MG63 (cell line): ENCODE measurements at regions not wholly inside any gene's neighbourhood (a gene's known extent, or its start where the extent isn't known, plus 50 kb on each side); places are given as distances from the start of the nearest gene placed in this dataset.
"Not testable (repeated sequence)": the region's sequence is repeated elsewhere in the genome, so short reads cannot be mapped to it uniquely, and the experiment has no call there.

Experiments used
- DNase-seq: peaks from one replicate; pipeline ENCODE4 v3.0.0-alpha.2; 2020
- H3K27me3 ChIP-seq: fragments of 250-450 bp; sonication (Bioruptor Pico); 2 replicates; pipeline ENCODE4 v1.5.1; 2020; ENCODE audit warnings: mild to moderate bottlenecking, moderate library complexity
- H3K36me3 ChIP-seq: fragments of 250-450 bp; sonication (Bioruptor Pico); 2 replicates; pipeline ENCODE4 v1.5.1; 2020; ENCODE audit warnings: mild to moderate bottlenecking, moderate library complexity
- H3K4me3 ChIP-seq: fragments of 250-450 bp; sonication (Bioruptor Pico); 2 replicates; pipeline ENCODE4 v1.5.1; 2020; ENCODE audit warnings: mild to moderate bottlenecking, moderate library complexity
- H3K9me3 ChIP-seq: fragments of 250-450 bp; sonication (Bioruptor Pico); 2 replicates; pipeline ENCODE4 v1.5.1; 2020; ENCODE audit warnings: mild to moderate bottlenecking, moderate library complexity

DNA sequence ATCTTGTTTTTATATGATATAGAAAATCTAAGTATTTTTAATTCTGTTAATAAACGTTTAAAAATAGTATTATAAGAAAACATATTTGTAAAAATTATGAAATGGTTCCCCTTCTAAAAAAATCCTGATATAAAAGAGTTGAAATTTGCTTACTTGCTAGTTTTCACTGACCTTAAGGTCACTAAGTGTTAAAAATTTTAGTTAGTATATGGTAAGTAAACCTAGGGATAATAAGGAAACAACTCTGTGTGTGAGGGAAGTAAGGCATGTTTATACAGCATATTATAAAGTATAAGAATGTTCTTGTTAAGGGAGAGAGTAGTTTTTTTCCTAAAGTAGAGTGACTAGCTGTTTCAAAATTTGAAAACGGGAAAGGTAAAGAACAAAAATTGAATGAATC is 130.9 kb upstream of the LYPLAL1 start:
- Histone ChIP-seq H3K36me3 (no peaks in the 10 kb centered on the region), H3K27me3 (no peaks in the 10 kb centered on the region), H3K9me3 (peaks cover 4% of the 10 kb centered on the region; the same call in 1 of the 2 replicates), H3K4me3 (no peak overlapping the region)
- DNase-seq: no peak

DNA sequence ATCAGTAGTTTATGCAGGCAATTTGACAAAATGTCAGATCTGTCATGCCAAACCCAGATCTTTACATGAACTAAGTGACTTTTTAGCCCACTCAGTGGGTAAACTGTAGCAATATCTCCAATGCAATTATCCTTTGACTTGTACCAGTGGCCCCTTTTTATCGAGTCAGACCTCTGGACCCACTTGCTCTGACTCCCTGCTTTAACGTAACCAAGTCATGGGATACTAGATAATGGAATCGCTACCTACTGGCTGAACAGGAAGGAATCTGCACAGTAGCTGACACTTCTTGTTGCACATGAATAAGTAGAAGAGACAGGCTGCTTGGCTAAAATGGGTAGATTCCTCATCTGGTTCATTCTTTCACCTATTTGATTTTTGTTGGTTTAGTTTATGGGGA is 128.4 kb upstream of the LYPLAL1 start:
- peaks cover 4% of the 10 kb centered on the region; the same call in 1 of the 2 replicates for H3K9me3 ChIP-seq
- H3K4me3 ChIP-seq: no peak overlapping the region
- no peaks in the 10 kb centered on the region for H3K27me3 ChIP-seq
- DNase-seq: no peak
- no peaks in the 10 kb centered on the region for H3K36me3 ChIP-seq

DNA sequence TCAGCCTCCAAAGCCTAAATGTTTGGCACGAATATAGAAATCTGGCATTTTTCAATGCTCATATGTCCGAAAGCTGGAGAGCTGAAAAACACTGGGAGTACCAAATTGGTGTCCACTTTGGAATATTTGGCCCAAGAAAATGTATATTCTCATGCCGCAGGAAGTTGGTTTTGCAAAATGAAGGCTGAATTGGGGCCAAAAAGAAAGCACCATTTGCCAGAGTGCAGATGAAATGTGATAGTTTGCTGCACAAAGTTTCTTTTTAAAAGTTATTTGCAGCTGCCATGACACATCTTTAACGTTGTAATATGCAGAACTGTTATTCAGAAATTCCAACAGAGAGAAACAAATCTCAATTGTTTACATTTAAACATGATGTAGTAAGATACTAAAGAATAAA is 124.2 kb upstream of the LYPLAL1 start:
- H3K36me3 ChIP-seq: no peaks in the 10 kb centered on the region
- DNase-seq: peak; percentile 41
- no peaks in the 10 kb centered on the region for H3K9me3 ChIP-seq
- H3K27me3 ChIP-seq: no peaks in the 10 kb centered on the region
- no peak overlapping the region for H3K4me3 ChIP-seq

DNA sequence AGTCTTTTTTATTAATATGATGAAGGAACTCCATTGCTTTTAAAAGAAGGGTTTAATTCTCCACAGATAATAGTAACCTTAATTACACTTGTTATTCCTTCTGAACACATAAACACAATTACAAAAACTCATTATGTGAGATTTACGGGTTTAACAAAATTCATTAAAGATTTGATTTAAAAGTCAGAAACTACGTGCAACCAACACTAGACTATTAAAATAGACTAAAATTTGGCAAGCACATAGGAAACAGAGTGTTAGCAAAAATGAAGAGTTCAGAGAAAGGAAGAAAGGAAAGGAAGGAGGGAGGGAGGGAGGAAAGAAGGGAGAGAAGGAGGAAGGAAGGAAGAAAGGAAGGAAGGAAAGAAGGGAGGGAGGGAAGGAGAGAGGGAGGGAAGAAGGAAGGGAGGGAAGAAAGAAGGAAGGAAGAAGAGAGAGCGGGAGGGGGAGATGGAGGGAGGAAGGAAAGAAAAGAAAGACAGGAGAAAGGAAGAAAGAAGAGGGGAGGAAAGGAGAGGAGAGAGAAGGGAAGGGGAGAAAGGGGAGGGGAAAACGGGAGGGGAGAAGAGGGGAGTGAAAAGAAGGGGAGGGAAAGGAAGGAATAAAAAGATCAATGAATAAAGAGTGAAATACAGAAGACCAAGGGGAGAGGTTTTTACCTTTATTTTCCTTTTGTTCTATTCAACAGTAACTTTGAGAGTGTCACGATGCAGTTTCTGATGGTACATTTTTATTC is 123.4 kb upstream of the LYPLAL1 start:
- H3K27me3 ChIP-seq: no peaks in the 10 kb centered on the region
- no peaks in the 10 kb centered on the region for H3K9me3 ChIP-seq
- no peaks in the 10 kb centered on the region for H3K36me3 ChIP-seq
- H3K4me3 ChIP-seq: no peak overlapping the region
- no peak for DNase-seq

DNA sequence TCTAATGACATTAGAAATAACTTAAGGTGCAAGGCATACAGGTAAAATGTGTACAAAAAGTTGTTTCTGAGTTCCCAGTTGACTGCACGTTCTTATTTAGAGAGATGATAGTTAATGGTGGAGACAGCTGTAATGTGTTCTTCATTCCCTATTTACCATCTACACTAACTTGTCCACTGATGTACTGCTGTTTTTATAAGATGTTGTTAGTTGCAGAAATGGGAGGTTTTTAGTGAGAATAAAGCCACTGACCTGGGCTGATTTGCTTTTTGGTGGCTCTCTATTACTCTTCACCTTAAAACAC is 122.9 kb upstream of the LYPLAL1 start:
- H3K27me3 ChIP-seq: no peaks in the 10 kb centered on the region
- H3K4me3 ChIP-seq: no peak overlapping the region
- no peaks in the 10 kb centered on the region for H3K9me3 ChIP-seq
- DNase-seq: no peak
- no peaks in the 10 kb centered on the region for H3K36me3 ChIP-seq

DNA sequence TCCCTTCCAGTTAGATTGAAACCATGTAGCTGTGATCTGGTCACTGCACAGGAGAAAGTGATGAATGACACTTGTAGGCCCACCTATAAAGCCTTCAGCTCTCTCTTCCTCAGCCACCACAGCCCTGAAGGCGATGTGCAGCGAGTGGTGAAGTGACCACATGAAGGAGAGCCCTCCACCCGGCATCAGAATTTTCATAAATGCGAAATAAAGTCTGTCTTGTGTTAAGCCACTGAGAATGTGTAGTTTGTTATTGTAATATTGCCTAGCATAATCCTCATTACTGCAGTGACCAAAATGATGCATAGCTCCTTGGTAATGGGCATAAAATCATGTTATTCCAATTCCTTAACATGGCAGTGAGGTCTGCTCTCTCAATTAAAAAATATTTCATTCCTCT is 122.1 kb upstream of the LYPLAL1 start:
- H3K36me3 ChIP-seq: no peaks in the 10 kb centered on the region
- no peaks in the 10 kb centered on the region for H3K9me3 ChIP-seq
- H3K27me3 ChIP-seq: no peaks in the 10 kb centered on the region
- H3K4me3 ChIP-seq: no peak overlapping the region
- DNase-seq: no peak

DNA sequence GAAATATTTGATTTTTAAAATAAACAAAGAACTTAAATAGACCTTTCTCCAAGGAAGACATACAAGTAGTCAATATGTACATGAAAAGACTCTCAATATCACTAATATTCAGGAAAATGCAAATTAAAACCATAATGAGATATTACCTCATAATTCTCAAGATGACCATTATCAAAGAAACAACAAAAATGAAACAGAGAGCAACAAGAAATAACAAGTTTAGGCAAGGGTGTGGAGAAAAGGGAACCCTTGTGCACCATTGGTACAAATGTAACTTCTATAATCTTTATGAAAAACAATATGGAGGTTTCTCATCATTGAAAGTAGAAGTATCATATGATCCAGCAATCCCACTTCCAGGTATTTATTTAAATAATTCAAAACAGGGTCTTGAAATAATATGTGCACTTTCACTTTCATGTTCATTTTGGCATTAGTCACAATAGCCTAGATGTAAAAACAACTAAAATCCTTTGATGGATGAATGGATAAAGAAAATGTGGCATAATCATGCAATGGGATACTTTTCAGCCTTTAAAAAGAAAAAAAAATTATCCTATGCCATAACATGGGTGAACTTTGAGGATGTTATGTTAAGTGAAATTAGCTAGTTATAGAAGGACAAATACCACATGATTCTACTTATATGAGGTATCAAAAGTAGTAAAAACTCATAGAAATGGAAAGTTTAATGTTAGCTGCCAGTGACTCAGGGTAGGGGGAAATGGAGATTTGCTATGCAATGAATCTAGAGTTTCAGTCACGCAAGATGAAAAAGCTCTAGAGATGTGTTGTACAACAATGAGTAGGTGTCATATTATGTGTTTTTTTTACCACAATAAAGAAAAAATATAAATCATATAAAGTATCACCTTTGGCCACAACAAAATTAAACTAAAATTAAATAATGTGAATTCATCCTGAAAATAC is 114.5 kb upstream of the LYPLAL1 start:
- no peak overlapping the region for H3K4me3 ChIP-seq
- DNase-seq: no peak
- no peaks in the 10 kb centered on the region for H3K27me3 ChIP-seq

DNA sequence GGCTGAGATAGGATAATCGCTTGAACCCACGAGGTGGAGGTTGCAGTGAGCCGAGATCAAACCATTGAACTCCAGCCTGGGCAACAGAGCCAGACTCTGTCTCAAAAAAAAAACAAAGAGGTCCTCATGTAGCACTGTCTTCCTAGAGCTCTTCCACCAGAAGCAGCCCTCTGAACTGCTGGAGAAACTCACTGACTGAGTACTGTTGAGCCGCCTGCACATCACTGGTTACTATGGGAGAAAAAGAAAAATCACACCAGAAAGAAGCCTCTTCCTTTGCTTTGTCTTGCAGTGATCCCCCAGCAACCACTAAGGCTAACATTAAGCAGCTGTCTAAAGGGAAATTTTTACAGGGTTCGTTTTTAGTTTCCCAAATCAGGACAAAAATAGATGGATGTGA is 112.9 kb upstream of the LYPLAL1 start:
- H3K36me3 ChIP-seq: no peaks in the 10 kb centered on the region
- H3K27me3 ChIP-seq: no peaks in the 10 kb centered on the region
- no peaks in the 10 kb centered on the region for H3K9me3 ChIP-seq
- DNase-seq: no peak
- H3K4me3 ChIP-seq: no peak overlapping the region

More for the DNA sequence above, 114.5 kb upstream of the LYPLAL1 start:
- Histone ChIP-seq H3K36me3 (no peaks in the 10 kb centered on the region), H3K9me3 (no peaks in the 10 kb centered on the region)

DNA sequence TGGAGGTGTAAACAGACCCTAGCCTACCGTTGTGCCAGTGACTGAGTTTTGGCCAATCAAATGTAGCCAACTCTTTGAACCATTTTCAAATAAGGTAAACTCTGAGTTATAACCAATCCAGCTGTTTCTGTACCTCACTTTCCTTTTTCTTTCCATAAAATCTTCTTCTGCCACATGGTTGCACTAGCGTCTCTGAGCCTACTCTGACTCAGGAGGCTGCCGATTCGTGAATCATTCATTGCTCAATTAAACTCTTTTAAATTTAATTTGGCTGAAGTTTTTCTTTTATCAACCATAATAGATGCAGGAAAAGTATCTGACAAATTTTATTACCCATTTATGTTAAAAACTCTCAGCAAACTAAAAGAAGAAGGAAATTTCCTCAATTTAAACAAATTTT is 111.5 kb upstream of the LYPLAL1 start:
- no peaks in the 10 kb centered on the region for H3K9me3 ChIP-seq
- no peak for DNase-seq
- H3K36me3 ChIP-seq: no peaks in the 10 kb centered on the region
- no peaks in the 10 kb centered on the region for H3K27me3 ChIP-seq
- no peak overlapping the region for H3K4me3 ChIP-seq

DNA sequence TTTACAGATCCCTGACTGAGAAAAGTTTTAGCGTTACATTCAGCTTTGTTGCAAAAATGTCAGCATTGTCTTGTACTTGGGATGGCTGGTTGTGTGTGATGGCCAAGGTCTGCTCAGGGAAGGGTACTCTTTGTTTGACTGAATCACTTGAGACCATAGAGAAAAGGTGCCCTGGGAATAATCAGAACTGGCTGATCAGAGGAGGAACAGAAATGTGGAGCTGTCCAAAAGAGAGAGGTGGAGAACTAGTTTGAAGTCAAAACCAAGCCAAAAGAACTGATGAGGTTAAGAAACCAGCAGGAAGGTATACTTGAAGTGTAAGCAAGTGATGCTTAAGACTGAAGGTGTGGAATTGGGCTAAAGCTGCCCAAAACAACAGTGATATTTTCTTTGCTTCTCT is 107.6 kb upstream of the LYPLAL1 start:
- no peak for DNase-seq
- H3K9me3 ChIP-seq: peaks cover 2% of the 10 kb centered on the region; the same call in 1 of the 2 replicates
- H3K4me3 ChIP-seq: no peak overlapping the region
- no peaks in the 10 kb centered on the region for H3K36me3 ChIP-seq
- H3K27me3 ChIP-seq: no peaks in the 10 kb centered on the region

DNA sequence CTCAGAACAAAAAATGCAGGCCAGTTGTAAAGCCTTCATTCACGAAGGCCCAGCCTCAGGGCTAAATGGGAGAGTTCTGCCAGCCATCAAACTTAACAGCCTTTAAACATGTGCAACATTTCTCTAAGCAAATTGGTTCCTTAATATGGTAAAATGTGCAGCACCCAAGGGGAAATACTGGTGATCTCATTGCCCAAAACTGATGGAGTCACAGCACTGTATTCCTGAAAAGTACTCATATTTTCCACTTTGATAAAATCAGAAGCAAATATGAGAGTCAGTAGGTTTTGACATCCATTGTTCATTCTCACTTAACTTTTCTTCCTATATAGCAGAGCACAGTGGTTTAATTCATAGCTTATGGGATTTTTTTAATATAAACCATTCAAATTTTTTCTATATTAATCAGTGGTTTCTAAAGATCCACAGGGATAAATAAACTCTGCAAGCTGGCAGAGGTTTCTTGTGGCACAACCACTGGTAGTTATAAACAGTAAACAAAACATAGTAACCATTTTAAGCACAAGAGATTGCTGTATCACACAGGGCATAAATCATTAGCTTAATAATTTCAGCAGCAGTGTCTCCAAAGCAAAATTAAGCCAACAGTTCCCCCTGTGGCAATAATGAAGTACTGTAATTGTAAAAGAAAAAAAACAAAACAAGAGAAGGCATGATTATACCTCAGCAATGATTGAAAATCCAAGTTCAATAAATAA is 106.9 kb upstream of the LYPLAL1 start:
- Histone ChIP-seq H3K4me3 (no peak overlapping the region), H3K27me3 (no peaks in the 10 kb centered on the region), H3K9me3 (peaks cover 2% of the 10 kb centered on the region; the same call in 1 of the 2 replicates), H3K36me3 (no peaks in the 10 kb centered on the region)
- DNase-seq: peak; percentile 15

DNA sequence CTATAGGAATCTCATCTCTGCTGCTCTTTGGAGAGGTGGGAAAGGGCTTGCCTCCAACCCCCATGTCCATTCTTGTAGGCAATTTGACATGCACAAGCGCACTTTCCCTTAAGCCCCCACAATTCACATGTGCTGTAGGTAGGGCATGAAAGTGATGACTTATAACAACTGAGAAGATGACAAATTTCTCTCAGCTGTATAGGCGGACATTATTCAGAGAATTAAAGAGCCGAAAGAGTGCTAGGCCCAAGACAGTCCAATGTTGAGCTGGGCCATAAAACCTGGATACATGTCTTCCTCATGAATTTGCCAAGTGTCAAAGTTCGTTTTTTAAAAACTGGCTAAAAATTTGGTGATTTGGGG is 106.3 kb upstream of the LYPLAL1 start:
- no peaks in the 10 kb centered on the region for H3K36me3 ChIP-seq
- no peaks in the 10 kb centered on the region for H3K27me3 ChIP-seq
- peaks cover 2% of the 10 kb centered on the region; the same call in 1 of the 2 replicates for H3K9me3 ChIP-seq
- H3K4me3 ChIP-seq: no peak overlapping the region
- no peak for DNase-seq

DNA sequence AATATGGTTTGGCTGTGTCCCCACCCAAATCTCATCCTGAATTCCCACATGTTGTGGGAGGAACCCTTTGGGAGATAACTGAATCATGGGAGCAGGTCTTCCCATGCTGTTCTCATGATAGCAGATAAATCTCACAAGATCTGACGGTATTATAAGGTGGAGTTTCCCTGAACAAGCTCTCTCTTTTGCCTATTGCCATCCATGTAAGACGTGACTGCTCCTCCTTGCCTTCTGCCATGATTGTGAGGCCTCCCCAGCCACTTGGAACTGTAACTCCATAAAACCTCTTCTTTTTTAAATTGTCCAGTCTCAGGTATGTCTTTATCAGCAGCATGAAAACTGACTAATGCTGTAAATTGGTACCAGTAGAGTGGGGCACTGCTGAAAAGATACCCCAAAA is 103.3 kb upstream of the LYPLAL1 start:
- not testable (repeated sequence) for H3K4me3 ChIP-seq, H3K27me3 ChIP-seq, H3K9me3 ChIP-seq, H3K36me3 ChIP-seq, DNase-seq

DNA sequence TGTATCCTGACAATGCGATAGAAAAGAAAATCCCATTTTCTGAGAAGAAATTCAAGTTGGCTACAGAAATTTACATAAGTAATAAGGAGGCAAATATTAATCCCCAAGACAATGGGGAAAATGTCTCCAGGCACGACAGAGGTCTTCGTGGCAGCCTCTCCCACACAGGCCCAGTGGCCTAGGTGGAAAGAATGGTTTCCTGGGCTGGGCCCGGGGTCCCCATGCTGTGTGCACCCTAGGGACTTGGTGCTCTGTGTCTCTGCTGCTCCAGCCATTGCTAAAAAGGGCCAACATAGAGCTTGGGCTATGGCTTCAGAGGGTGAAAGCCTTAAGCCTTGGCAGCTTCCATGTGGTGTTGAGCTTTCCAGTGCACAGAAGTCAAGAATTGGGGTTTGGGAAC is 102.5 kb upstream of the LYPLAL1 start:
- DNase-seq: no peak
- H3K27me3 ChIP-seq: no peaks in the 10 kb centered on the region
- no peaks in the 10 kb centered on the region for H3K36me3 ChIP-seq
- no peak overlapping the region for H3K4me3 ChIP-seq
- peaks cover 2% of the 10 kb centered on the region for H3K9me3 ChIP-seq

DNA sequence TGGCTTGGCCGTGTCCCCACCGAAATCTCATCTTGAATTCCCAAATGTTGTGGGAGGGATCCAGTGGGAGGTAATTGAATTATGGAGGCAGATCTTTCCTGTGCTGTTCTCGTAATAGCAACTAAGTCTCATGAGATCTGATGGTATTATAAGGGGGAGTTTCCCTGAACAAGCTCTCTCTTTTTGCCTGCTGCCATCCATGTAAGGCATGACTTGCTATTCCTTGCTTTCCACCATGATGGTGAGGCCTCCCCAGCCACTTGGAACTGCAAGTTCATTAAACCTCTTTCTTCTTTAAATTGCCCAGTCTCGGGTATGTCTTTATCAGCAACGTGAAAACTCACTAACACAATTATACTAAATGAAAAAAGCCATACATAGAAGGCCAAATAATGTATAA is 101.3 kb upstream of the LYPLAL1 start:
- Histone ChIP-seq H3K36me3 (no peaks in the 10 kb centered on the region), H3K4me3 (no peak overlapping the region), H3K27me3 (no peaks in the 10 kb centered on the region), H3K9me3 (peaks cover 2% of the 10 kb centered on the region)
- no peak for DNase-seq

DNA sequence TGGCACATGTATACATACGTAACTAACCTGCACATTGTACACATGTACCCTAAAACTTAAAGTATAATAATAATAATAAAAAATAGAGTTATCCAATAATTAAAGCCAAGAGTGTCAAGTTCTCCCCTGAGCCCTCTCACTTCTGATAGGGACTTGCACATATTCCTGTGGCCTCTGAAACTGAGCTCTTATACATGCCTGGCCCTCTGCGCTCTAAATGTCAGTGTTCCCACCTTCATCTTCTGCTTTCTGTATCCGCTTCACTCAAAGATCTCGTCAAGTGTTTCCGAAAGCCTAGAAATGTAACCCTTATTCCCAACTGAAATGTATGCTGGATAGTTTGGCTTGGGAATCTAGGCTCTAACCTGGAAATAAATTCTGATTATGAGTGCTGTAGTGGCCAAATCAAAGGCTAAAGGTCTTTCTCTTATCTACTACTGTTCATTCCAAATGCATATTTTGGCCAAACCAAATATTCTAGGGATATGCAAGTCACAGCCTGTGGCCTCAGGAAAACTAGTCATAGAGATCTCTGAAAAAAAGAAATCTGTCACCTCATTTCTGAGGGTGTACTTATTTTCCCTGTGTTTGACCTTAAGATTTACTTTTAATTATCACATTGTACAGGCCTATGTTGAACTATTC is 99.5 kb upstream of the LYPLAL1 start:
- DNase-seq: no peak
- Histone ChIP-seq H3K36me3 (no peaks in the 10 kb centered on the region), H3K4me3 (no peak overlapping the region), H3K27me3 (no peaks in the 10 kb centered on the region), H3K9me3 (peaks cover 2% of the 10 kb centered on the region)
